Colonic mucosa (tissue), 4 donors: ENCODE measurements at regions not wholly inside any gene's neighbourhood (a gene's known extent, or its start where the extent isn't known, plus 50 kb on each side); places are given as distances from the start of the nearest gene placed in this dataset.

Experiments used
- DNase-seq: peaks from one replicate; pipeline ENCODE4 v3.0.0-alpha.2; 2020
- H3K27ac ChIP-seq: fragments of 200-600 bp; one replicate; pipeline ENCODE4 v1.8.0; 2021
- H3K27me3 ChIP-seq: fragments of 200-600 bp; one replicate; pipeline ENCODE4 v1.8.0; 2021
- H3K36me3 ChIP-seq: fragments of 200-600 bp; one replicate; pipeline ENCODE4 v1.8.0; 2021
- H3K4me1 ChIP-seq: fragments of 200-600 bp; one replicate; pipeline ENCODE4 v1.8.0; 2021; ENCODE audit warnings: mild to moderate bottlenecking
- H3K4me3 ChIP-seq: fragments of 200-600 bp; one replicate; pipeline ENCODE4 v1.8.0; 2021
- H3K9ac ChIP-seq, 2 donors: one replicate each; pipeline ENCODE4 v1.7.0; 2013; ENCODE audit warnings: control low read depth in 2 of 2, low read depth in 2 of 2, low read length in 2 of 2
- H3K9me3 ChIP-seq: fragments of 200-600 bp; one replicate; pipeline ENCODE4 v1.8.0; 2021
- intact Hi-C: fragments of 100-400 bp; cut with DNase I; formaldehyde crosslinking; loops from one replicate; pipeline ENCODE4 v1.14.1; 2022
- TF ChIP-seq, protein P1 (sequence below): fragments of 200-600 bp; IDR thresholded peaks from one replicate; pipeline ENCODE4 v1.8.0; 2022; ENCODE audit warnings: antibody characterized with exemption, mild to moderate bottlenecking
- donor health status: healthy.
- donor health status: DM: no; HTN: no; CAD: no.
- donor health status: DM: no; HTN: no; CAD: no.

GRCh38 chr13:107968470-107968869 is 246.9 kb downstream of the LIG4 start:
- no peak overlapping the region for H3K9ac ChIP-seq
- TF ChIP-seq, protein P1, sequence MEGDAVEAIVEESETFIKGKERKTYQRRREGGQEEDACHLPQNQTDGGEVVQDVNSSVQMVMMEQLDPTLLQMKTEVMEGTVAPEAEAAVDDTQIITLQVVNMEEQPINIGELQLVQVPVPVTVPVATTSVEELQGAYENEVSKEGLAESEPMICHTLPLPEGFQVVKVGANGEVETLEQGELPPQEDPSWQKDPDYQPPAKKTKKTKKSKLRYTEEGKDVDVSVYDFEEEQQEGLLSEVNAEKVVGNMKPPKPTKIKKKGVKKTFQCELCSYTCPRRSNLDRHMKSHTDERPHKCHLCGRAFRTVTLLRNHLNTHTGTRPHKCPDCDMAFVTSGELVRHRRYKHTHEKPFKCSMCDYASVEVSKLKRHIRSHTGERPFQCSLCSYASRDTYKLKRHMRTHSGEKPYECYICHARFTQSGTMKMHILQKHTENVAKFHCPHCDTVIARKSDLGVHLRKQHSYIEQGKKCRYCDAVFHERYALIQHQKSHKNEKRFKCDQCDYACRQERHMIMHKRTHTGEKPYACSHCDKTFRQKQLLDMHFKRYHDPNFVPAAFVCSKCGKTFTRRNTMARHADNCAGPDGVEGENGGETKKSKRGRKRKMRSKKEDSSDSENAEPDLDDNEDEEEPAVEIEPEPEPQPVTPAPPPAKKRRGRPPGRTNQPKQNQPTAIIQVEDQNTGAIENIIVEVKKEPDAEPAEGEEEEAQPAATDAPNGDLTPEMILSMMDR: no peak
- H3K9me3 ChIP-seq: no peaks in the 10 kb centered on the region
- no peaks in the 10 kb centered on the region for H3K27me3 ChIP-seq
- intact Hi-C loops: no loop called here
- H3K4me3 ChIP-seq: no peak overlapping the region
- H3K36me3 ChIP-seq: no peaks in the 10 kb centered on the region
- DNase-seq: no peak
- H3K4me1 ChIP-seq: no peaks in the 10 kb centered on the region
- H3K27ac ChIP-seq: no peak overlapping the region

DNA sequence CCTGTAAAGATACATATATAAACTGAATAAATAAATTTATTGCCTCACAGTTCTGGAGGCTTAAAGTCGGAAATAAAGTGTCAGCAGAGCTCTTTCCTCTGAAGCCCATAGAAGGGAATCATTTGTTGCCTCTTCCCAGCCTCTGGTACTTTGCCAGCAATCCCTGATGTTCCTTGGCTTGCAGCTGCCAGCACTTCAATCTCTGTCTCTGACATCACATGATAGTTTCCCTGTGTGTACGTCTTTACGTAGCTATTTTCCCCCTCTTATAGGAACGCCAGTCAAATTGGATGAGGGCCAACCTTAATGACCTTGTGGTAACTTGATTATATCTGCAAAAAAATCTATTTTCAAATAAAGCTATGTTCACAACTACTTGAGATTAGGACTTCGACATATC is 250.9 kb downstream of the LIG4 start:
- no peak for DNase-seq
- H3K4me3 ChIP-seq: no peak overlapping the region
- no peaks in the 10 kb centered on the region for H3K27me3 ChIP-seq
- TF ChIP-seq, protein P1: no peak
- H3K27ac ChIP-seq: no peak overlapping the region
- intact Hi-C loops: no loop called here
- no peaks in the 10 kb centered on the region for H3K36me3 ChIP-seq
- no peaks in the 10 kb centered on the region for H3K4me1 ChIP-seq
- H3K9ac ChIP-seq: no peak overlapping the region
- H3K9me3 ChIP-seq: no peaks in the 10 kb centered on the region

DNA sequence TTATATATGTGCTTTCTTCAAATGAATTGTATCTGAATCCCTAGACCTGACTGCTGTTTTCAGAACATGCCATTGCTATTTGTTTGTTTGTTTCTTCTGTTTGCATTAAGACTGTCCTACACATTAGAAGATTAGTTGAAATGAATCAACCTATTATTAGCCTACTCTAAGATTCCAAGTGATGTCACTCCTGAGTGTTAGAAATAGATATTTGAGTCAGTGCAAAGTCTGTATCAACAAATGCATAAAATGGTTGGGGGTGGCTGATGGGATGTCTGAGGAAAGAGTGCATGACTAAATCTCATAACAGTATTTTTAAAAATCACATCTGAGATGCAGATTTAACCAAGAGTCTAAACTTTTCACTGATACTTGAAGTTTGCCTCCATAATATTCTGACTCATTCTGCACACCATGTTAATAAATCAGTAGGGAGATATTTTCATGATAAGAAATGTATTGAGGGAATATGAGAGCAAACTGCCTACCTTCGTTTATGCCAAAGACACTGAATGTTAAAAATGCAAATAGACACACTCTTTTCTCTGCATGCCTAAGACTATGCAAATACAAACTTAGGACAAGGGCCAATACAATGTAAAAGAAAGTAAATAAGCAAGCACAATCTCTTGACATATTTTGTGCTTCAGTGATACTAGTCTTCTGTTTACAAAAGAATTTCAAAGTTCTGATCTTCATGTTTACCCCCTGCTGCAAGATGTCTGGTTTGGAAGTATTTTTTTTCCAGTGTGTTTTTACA is 253.3 kb downstream of the LIG4 start:
- TF ChIP-seq, protein P1: no peak
- no peaks in the 10 kb centered on the region for H3K36me3 ChIP-seq
- no peak for DNase-seq
- H3K9ac ChIP-seq: no peak overlapping the region
- H3K9me3 ChIP-seq: no peaks in the 10 kb centered on the region
- H3K4me3 ChIP-seq: no peak overlapping the region
- H3K27ac ChIP-seq: no peak overlapping the region
- no peaks in the 10 kb centered on the region for H3K4me1 ChIP-seq
- intact Hi-C loops: no loop called here
- no peaks in the 10 kb centered on the region for H3K27me3 ChIP-seq

GRCh38 chr13:107960301-107960700 is 255.0 kb downstream of the LIG4 start:
- TF ChIP-seq, protein P1: no peak
- Histone ChIP-seq H3K36me3 (no peaks in the 10 kb centered on the region), H3K27ac (no peak overlapping the region), H3K4me1 (no peaks in the 10 kb centered on the region), H3K4me3 (no peak overlapping the region), H3K27me3 (no peaks in the 10 kb centered on the region), H3K9me3 (no peaks in the 10 kb centered on the region), H3K9ac (no peak overlapping the region)
- intact Hi-C loops: no loop called here
- DNase-seq: no peak

DNA sequence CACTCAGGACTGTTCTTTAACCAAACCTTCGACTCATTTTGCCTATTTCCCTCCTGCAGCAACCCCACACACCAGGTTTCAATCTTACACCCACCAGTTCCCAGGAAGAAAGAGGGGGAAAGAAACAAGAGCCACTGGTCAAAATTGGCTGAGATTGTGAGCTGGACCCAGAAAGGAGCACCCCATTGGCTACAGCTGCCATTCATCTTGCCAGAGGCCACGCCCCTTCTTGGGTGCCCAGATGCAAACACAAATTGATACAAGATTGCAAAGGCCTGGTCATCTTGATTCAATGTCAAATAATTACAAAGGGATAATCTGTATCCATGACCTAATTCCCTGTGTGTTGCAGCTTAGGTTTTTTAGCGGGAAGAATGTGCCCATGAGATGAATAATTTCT is 258.4 kb downstream of the LIG4 start:
- TF ChIP-seq, protein P1: no peak
- Histone ChIP-seq H3K9me3 (no peaks in the 10 kb centered on the region), H3K36me3 (no peaks in the 10 kb centered on the region), H3K9ac (no peak overlapping the region), H3K27ac (no peak overlapping the region), H3K27me3 (no peaks in the 10 kb centered on the region), H3K4me1 (no peaks in the 10 kb centered on the region), H3K4me3 (no peak overlapping the region)
- DNase-seq: no peak
- intact Hi-C loops: no loop called here
